C4-2B (cell line): ENCODE measurements at regions not wholly inside any gene's neighbourhood (a gene's known extent, or its start where the extent isn't known, plus 50 kb on each side); places are given as distances from the start of the nearest gene placed in this dataset.
"Not testable (repeated sequence)": the region's sequence is repeated elsewhere in the genome, so short reads cannot be mapped to it uniquely, and the experiment has no call there.

Experiments
- H3K27ac ChIP-seq: fragments of 450-650 bp; 2 replicates; pipeline ENCODE4 v1.5.1; 2017
- ZFX ChIP-seq: fragments of 450-650 bp; IDR thresholded peaks from 2 replicates; pipeline ENCODE4 v1.6.1; 2017
- TF ChIP-seq, protein P1 (sequence below): fragments of 450-650 bp; conservative IDR thresholded peaks from 2 replicates; pipeline ENCODE4 v1.5.1; 2017; ENCODE audit warnings: mild to moderate bottlenecking

DNA sequence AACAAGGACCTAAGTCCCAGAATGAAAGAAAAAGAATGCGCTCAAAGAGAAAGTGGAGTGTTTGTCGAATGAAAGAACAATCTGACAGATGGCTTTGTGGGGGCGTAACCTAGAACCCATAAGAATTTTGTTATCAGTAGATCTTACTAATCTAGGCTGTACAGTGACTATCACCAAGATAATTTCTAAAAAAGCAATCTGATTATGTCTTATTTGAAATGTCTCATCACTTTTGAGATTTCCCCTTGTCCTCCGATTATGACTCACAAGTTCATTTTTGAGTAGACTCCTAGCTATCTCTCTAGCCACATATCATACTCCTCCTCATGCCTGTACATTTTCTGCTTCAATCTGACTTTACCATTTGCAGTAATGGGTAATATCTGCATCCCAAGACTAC, 135.6 kb upstream of the SMARCA2 start:
- no peak for TF ChIP-seq ZFX
- TF ChIP-seq, protein P1, sequence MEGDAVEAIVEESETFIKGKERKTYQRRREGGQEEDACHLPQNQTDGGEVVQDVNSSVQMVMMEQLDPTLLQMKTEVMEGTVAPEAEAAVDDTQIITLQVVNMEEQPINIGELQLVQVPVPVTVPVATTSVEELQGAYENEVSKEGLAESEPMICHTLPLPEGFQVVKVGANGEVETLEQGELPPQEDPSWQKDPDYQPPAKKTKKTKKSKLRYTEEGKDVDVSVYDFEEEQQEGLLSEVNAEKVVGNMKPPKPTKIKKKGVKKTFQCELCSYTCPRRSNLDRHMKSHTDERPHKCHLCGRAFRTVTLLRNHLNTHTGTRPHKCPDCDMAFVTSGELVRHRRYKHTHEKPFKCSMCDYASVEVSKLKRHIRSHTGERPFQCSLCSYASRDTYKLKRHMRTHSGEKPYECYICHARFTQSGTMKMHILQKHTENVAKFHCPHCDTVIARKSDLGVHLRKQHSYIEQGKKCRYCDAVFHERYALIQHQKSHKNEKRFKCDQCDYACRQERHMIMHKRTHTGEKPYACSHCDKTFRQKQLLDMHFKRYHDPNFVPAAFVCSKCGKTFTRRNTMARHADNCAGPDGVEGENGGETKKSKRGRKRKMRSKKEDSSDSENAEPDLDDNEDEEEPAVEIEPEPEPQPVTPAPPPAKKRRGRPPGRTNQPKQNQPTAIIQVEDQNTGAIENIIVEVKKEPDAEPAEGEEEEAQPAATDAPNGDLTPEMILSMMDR = no peak

DNA sequence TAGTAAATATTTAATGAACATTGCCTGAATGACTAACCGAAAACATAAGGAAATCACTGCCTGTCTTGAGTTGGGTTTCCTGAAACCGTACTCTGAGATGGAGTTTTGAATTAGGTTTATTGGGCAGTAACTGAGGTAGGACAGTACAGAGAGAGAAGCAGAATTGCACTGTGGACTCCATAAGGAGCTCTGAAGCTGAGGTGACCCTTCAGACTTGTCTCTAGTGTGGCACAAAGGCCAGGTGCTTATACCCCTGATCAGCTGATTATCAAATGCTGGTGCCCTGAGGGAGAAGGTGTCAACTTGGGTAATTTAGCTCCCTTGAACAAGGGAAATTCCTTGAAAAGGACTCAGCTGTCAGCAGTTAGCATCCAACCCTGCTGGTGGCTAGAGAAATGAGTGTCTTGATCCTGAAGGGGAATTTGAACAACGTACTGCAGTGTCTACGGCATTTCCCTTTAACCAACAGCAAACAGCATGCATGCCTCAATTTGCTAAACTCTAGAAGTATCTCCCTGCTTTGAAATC, 135.0 kb upstream of the SMARCA2 start:
- TF ChIP-seq, protein P1 = no peak
- no peak for TF ChIP-seq ZFX
- no peak overlapping the region for H3K27ac ChIP-seq

More for the DNA sequence above, 135.6 kb upstream of the SMARCA2 start:
- no peak overlapping the region for H3K27ac ChIP-seq

DNA sequence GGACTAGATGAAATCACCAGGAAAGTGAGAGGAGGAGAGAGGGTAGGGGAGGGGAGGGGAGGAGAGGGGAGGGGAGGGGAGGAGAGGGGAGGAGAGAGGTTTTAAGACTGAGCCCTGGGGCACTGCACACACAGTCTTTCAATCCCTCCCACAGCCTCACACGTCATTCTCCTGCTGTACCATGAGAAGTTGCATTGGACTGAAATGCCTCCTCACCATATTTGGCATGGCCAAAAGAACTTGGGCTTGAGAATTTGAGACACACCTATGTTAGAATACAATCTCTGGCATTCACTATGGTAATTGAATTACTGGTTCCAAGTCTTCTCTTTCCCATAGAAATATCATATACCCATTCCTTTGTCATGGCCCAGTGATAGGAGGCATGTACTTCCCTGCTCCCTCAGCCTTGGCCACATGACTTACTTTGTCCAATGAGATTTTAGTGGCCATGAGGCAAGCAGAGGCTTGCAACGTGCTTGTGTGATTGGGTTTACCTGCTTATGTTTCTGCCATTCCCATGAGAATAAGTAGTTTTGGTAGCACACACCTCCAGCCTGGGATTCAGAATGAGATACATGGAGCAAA, 133.3 kb upstream of the SMARCA2 start:
- no peak for TF ChIP-seq ZFX
- TF ChIP-seq, protein P1 = no peak
- no peak overlapping the region for H3K27ac ChIP-seq

DNA sequence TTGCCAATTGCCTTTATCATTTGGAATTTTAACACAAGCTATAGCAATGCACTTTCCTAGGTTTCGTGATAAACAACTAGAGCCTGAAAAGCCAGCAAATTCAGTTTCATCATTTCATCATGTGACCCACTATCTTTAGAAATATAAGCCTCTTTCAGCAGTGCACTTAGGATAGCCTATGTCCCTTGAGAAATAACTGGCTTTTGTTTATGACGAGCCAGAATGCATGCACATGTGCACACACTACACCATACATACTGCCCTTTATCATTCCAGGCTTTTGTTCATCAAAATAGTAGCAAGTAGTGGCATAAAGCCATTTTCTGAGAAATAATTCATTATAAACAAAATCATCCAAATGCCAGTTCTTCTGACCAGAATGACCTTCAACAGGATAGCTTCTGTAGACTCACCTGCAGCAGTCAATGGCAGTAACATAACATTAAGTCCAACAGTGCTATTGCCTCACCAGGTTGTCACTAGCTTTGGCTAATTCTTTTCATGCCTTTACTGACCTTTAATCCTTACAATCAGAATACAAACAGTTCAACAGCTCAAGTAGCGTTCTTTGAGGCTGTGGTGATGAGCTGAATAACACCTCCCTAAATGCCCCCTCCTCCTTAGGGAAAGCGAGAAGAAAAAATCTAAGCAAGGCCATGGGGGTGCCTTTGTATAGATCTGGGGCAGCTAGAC, 132.3 kb upstream of the SMARCA2 start:
- no peak overlapping the region for H3K27ac ChIP-seq
- TF ChIP-seq, protein P1 = no peak
- no peak for TF ChIP-seq ZFX

DNA sequence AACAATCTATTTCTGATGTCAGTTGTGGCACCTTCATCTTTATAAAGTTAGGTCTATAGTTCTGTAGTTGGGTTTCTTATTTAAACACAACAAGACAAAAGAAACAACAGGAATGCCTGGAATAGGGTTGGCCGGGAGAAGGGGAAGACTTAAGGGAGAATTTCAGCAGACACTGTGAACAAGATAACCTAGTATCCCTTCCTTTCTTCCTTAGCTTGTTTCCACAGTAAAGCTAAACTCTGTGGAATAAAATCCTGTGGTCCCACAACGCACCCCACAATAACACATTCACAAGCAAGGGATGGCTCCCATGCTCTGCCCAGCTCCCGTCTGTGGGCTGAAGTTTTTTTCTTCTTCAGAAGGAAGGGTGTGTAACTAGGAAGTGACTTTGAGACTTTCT, 124.9 kb upstream of the SMARCA2 start:
- no peak overlapping the region for H3K27ac ChIP-seq
- TF ChIP-seq, protein P1 = no peak
- TF ChIP-seq ZFX = no peak

DNA sequence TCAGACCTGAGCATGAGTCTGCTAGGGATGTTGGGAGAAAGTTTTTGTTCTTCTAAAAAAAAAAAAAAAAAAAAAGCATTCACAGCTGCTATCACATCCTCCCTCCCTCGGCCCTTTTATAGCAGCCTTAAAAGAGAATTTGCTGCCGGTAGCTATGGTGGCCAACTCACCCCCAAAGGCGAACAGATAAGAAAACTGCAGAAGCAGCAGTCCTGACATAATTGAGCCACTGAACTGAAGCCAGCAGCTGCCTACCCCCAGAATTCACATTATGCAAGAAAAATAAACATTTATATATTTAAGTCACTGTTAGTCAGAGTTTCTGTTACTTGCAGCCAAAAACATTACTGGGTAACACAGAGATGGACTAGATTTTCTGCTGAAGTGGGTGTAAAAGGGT, 124.3 kb upstream of the SMARCA2 start:
- no peak overlapping the region for H3K27ac ChIP-seq

DNA sequence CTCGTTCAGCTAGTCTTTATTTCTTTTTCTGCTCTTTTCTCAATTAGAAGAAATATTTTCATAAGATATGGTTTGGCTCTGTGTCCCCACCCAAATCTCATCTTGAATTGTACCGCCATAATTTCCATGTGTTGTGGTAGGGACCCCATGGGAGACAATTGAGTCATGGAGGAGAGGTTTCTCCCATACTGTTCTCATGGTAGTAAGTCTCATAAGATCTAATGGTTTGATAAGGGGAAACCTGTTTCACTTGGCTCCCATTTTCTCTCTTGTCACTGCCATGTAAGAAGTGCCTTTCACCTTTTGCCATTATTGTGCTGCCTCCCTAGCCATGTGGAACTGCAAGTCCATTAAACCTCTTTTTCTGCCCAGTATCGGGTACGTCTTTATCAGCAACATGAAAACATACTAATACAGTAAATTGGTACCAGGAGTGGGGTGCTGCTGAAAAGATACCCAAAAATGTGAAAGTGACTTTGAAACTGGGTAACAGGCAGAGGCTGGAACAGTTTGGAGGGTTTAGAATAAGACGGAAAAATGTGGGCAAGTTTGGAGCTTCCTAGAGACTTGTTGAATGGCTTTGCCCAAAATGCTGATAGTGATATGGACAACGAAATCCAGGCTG, 112.0 kb upstream of the SMARCA2 start:
- not testable (repeated sequence) for H3K27ac ChIP-seq

More for the DNA sequence above, 124.3 kb upstream of the SMARCA2 start:
- TF ChIP-seq ZFX = no peak
- TF ChIP-seq, protein P1 = no peak
